HepG2 (cell line): ENCODE measurements at regions not wholly inside any gene's neighbourhood (a gene's known extent, or its start where the extent isn't known, plus 50 kb on each side); places are given as distances from the start of the nearest gene placed in this dataset.

Experiments used
- ATAC-seq: fragments of 200-7000 bp; cut with Tn5 transposase; 3 replicates; pipeline ENCODE4 v1.9.1; 2020; ENCODE audit warnings: mild to moderate bottlenecking, moderate library complexity
- BruUV-seq: library from RNA; stranded (reverse); fragments of 400-500 nt; replicated peaks from 2 replicates; lab custom pipeline; 2021; lab: Mats Ljungman, UMichigan
- CTCF ChIA-PET: fragments of 300-600 bp; formaldehyde crosslinking; extraction: SDS; loops from one replicate; lab custom pipeline; 2021; ENCODE audit warnings: low total read pairs, inconsistent platforms, low intra/inter-chr PET ratio; lab: Yijun Ruan, JAX
- POLR2A ChIA-PET: fragments of 350-600 bp; sonication (Branson Sonifier 250); formaldehyde crosslinking; loops from one replicate; lab custom pipeline; 2020; ENCODE audit warnings: antibody characterized with exemption, inconsistent platforms; lab: Yijun Ruan, JAX
- DNase-seq: peaks from one replicate; pipeline ENCODE4 v3.0.0-alpha.2; 2015; ENCODE audit warnings: low spot score
- FAIRE-seq: peaks from 3 replicates; lab custom pipeline; 2011; peaks lifted over from hg19 to GRCh38; lab: Jason Lieb, UNC
- H2AFZ ChIP-seq: one replicate; pipeline ENCODE4 v1.6.1; 2011; ENCODE audit warnings: low read length, inconsistent platforms
- H3K27ac ChIP-seq: fragments of 300-600 bp; 3 replicates; pipeline ENCODE4 v1.8.0; 2011; ENCODE audit warnings: mixed run types, mild to moderate bottlenecking, mixed read lengths, low read length, inconsistent platforms; ENCODE audit not compliant: insufficient read depth; ENCODE audit errors: extremely low read length
- H3K27me3 ChIP-seq, 2 experiments: fragments of 200-600 bp in 1 of 2; 2 replicates in 1 of 2; 3 replicates in 1 of 2; pipeline versions ENCODE4 v1.6.0 to v1.8.0; 2011; ENCODE audit warnings: low read length in 2 of 2, mild to moderate bottlenecking in 2 of 2, moderate library complexity in 2 of 2, inconsistent platforms in 1 of 2; ENCODE audit not compliant: insufficient read depth in 2 of 2, control insufficient read depth in 1 of 2
- H3K36me3 ChIP-seq, 2 experiments: fragments of 200-600 bp in 1 of 2; replicated peaks in 1 of 2; 2 replicates in 1 of 2; 3 replicates in 1 of 2; pipeline versions ENCODE4 v1.5.1 to v1.8.0; 2011; ENCODE audit warnings: low read length in 2 of 2, inconsistent platforms in 1 of 2; ENCODE audit not compliant: insufficient read depth in 2 of 2, control insufficient read depth in 1 of 2
- H3K4me1 ChIP-seq: 2 replicates; pipeline ENCODE4 v1.5.1; 2012; ENCODE audit warnings: low read length, inconsistent platforms; ENCODE audit not compliant: insufficient read depth
- H3K4me2 ChIP-seq: 2 replicates; pipeline ENCODE4 v1.6.0; 2011; ENCODE audit warnings: low read depth, low read length, inconsistent platforms
- H3K4me3 ChIP-seq, 3 experiments: fragments of 200-600 bp in 1 of 3; sonication (generic), shearing (Covaris generic) in 1 of 3; replicated peaks in 1 of 3; 2 replicates each; pipeline ENCODE4 v1.5.1; 2011 to 2016; ENCODE audit warnings: low read length in 3 of 3, inconsistent platforms in 2 of 3, low read depth in 2 of 3, mild to moderate bottlenecking in 2 of 3, control low read depth in 1 of 3, mixed read lengths in 1 of 3; ENCODE audit not compliant: insufficient read depth in 1 of 3
- H3K79me2 ChIP-seq: one replicate; pipeline ENCODE4 v1.6.1; 2011; ENCODE audit warnings: low read length, inconsistent platforms; ENCODE audit not compliant: insufficient read depth
- H3K9ac ChIP-seq: 2 replicates; pipeline ENCODE4 v1.6.0; 2011; ENCODE audit warnings: mild to moderate bottlenecking, low read depth, low read length, inconsistent platforms; ENCODE audit not compliant: insufficient read depth
- H3K9me3 ChIP-seq: 2 replicates; pipeline ENCODE4 v1.5.1; 2012; ENCODE audit warnings: mild to moderate bottlenecking, low read length
- H4K20me1 ChIP-seq: 2 replicates; pipeline ENCODE4 v1.6.0; 2011; ENCODE audit warnings: inconsistent platforms, mild to moderate bottlenecking, low read length, moderate library complexity; ENCODE audit not compliant: insufficient read depth
- CCDC6 ChIP-seq: sonication (generic); formaldehyde crosslinking; IDR thresholded peaks from 2 replicates; pipeline ENCODE4 v1.8.1; 2022; ENCODE audit warnings: mild to moderate bottlenecking, missing genetic modification reagents, moderate library complexity
- DMAP1 ChIP-seq: IDR thresholded peaks from 2 replicates; pipeline ENCODE4 v1.6.1; 2016
- ELK4 ChIP-seq: sonication (generic); formaldehyde crosslinking; IDR thresholded peaks from 2 replicates; pipeline ENCODE4 v1.9.0; 2021; ENCODE audit warnings: missing genetic modification reagents, borderline replicate concordance
- FOXA1 ChIP-seq, 2 experiments: fragments of 450-650 bp in 1 of 2; sonication (generic) in 1 of 2; formaldehyde crosslinking in 1 of 2; IDR thresholded peaks; 2 replicates each; pipeline versions ENCODE4 v1.4.0 to v1.6.1; 2016 to 2020; ENCODE audit warnings: missing genetic modification reagents in 1 of 2
- GFI1 ChIP-seq: sonication (generic); formaldehyde crosslinking; IDR thresholded peaks from 2 replicates; pipeline ENCODE4 v1.5.0; 2020; ENCODE audit warnings: missing genetic modification reagents, mild to moderate bottlenecking, borderline replicate concordance
- GLI4 ChIP-seq: sonication (generic); formaldehyde crosslinking; IDR thresholded peaks from 2 replicates; pipeline ENCODE4 v1.5.1; 2020; ENCODE audit warnings: missing genetic modification reagents, mild to moderate bottlenecking, moderate library complexity, borderline replicate concordance
- JARID2 ChIP-seq: sonication (generic); formaldehyde crosslinking; IDR thresholded peaks from 2 replicates; pipeline ENCODE4 v1.8.1; 2023; ENCODE audit warnings: missing genetic modification reagents, inconsistent platforms; ENCODE audit not compliant: insufficient replicate concordance
- KAT7 ChIP-seq: IDR thresholded peaks from 2 replicates; pipeline ENCODE4 v1.6.1; 2018; ENCODE audit warnings: borderline replicate concordance, missing compliant biosample characterization
- KAT8 ChIP-seq: IDR thresholded peaks from 2 replicates; pipeline ENCODE4 v1.6.1; 2016; ENCODE audit warnings: missing genetic modification reagents, missing compliant biosample characterization
- NCOA1 ChIP-seq: sonication (generic); formaldehyde crosslinking; IDR thresholded peaks from 2 replicates; pipeline ENCODE4 v1.9.0; 2021; ENCODE audit warnings: missing genetic modification reagents
- NR2F1 ChIP-seq, 2 experiments: fragments of 450-650 bp in 1 of 2; formaldehyde crosslinking in 1 of 2; IDR thresholded peaks; 2 replicates each; pipeline versions ENCODE4 v1.5.0 to v1.6.1; 2016 to 2020; ENCODE audit warnings: mild to moderate bottlenecking in 1 of 2, missing compliant biosample characterization in 1 of 2, missing genetic modification reagents in 1 of 2, moderate library complexity in 1 of 2
- NR2F6 ChIP-seq, 2 experiments: IDR thresholded peaks; 2 replicates each; pipeline ENCODE4 v1.6.1; 2016; ENCODE audit warnings: antibody characterized with exemption in 1 of 2, mild to moderate bottlenecking in 1 of 2
- SETDB1 ChIP-seq: sonication (generic); formaldehyde crosslinking; IDR thresholded peaks from 2 replicates; pipeline ENCODE4 v1.5.1; 2020; ENCODE audit warnings: missing genetic modification reagents, mild to moderate bottlenecking, borderline replicate concordance
- ZBTB3 ChIP-seq: sonication (generic); formaldehyde crosslinking; IDR thresholded peaks from 2 replicates; pipeline ENCODE4 v1.4.0; 2020; ENCODE audit warnings: low read depth, mild to moderate bottlenecking, moderate library complexity, missing genetic modification reagents, borderline replicate concordance
- ZNF572 ChIP-seq: sonication (generic); formaldehyde crosslinking; IDR thresholded peaks from 2 replicates; pipeline ENCODE4 v1.5.1; 2020; ENCODE audit warnings: mild to moderate bottlenecking, missing genetic modification reagents
- ZNF709 ChIP-seq: sonication (generic); formaldehyde crosslinking; IDR thresholded peaks from 2 replicates; pipeline ENCODE4 v1.5.0; 2020; ENCODE audit warnings: mild to moderate bottlenecking, missing genetic modification reagents
- WGBS: methylation state at CpG from one replicate; pipeline ENCODE4 v1.1.6; 2017; ENCODE audit warnings: low lambda C conversion rate; 5-methylcytosine and 5-hydroxymethylcytosine counted together
- in situ Hi-C: cut with HindIII; loops from 2 replicates; pipeline ENCODE4 v1.10.0; 2017; ENCODE audit warnings: low pct_unique_long_range_greater_than_20kb; ENCODE audit not compliant: extremely low pct_ligation_motif_present
- intact Hi-C: fragments of 100-400 bp; cut with micrococcal nuclease; formaldehyde crosslinking; loops from one replicate; pipeline ENCODE4 v1.10.0; 2022; ENCODE audit not compliant: unreplicated experiment
- TF ChIP-seq, protein P1 (sequence below): sonication (generic); formaldehyde crosslinking; IDR thresholded peaks from 2 replicates; pipeline ENCODE4 v1.4.0; 2020; ENCODE audit warnings: missing genetic modification reagents
- TF ChIP-seq, protein P2 (sequence below): IDR thresholded peaks from 2 replicates; pipeline ENCODE4 v1.6.1; 2018; ENCODE audit warnings: missing genetic modification reagents, mild to moderate bottlenecking, missing compliant biosample characterization
- TF ChIP-seq, protein P3 (sequence below): IDR thresholded peaks from 2 replicates; pipeline ENCODE4 v1.6.1; 2016; ENCODE audit warnings: missing compliant biosample characterization, missing genetic modification reagents, borderline replicate concordance

DNA sequence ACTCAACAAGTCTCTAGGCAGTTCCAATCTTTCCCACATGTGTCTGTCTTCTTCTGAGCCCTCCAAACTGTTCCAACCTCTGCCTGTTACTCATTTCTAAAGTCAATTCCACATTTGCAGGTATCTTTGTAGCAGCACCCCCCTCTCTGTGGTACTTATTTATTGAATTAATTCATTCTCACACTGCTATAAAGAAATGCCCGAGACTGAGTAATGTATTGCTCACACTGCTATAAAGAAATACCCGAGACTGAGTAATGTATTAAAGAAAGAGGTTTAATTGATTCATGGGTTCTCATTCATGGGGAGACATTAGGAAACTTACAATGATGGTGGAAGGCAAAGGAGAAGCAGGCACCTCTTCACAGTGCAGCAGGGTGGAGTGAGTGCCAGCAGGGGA, 1413.8 kb downstream of the SI start:
- TF ChIP-seq CCDC6 (CRISPR knock-in tag) = no peak
- TF ChIP-seq, protein P1, sequence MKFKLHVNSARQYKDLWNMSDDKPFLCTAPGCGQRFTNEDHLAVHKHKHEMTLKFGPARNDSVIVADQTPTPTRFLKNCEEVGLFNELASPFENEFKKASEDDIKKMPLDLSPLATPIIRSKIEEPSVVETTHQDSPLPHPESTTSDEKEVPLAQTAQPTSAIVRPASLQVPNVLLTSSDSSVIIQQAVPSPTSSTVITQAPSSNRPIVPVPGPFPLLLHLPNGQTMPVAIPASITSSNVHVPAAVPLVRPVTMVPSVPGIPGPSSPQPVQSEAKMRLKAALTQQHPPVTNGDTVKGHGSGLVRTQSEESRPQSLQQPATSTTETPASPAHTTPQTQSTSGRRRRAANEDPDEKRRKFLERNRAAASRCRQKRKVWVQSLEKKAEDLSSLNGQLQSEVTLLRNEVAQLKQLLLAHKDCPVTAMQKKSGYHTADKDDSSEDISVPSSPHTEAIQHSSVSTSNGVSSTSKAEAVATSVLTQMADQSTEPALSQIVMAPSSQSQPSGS (CRISPR knock-in tag) = no peak
- no peak for TF ChIP-seq GLI4 (CRISPR knock-in tag)
- TF ChIP-seq NR2F6 (IDR thresholded peaks at IDR 0.05) = no peak
- no peak for TF ChIP-seq NR2F6 (CRISPR knock-in tag; IDR thresholded peaks at IDR 0.05)
- no peak for TF ChIP-seq ZNF709 (CRISPR knock-in tag)
- TF ChIP-seq, protein P2, sequence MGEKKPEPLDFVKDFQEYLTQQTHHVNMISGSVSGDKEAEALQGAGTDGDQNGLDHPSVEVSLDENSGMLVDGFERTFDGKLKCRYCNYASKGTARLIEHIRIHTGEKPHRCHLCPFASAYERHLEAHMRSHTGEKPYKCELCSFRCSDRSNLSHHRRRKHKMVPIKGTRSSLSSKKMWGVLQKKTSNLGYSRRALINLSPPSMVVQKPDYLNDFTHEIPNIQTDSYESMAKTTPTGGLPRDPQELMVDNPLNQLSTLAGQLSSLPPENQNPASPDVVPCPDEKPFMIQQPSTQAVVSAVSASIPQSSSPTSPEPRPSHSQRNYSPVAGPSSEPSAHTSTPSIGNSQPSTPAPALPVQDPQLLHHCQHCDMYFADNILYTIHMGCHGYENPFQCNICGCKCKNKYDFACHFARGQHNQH (CRISPR knock-in tag) = no peak
- TF ChIP-seq ZBTB3 (CRISPR knock-in tag) = no peak
- no peak for TF ChIP-seq JARID2 (CRISPR knock-in tag)
- TF ChIP-seq SETDB1 (CRISPR knock-in tag) = no peak
- TF ChIP-seq GFI1 (CRISPR knock-in tag) = no peak
- no peak for TF ChIP-seq DMAP1
- TF ChIP-seq, protein P3, sequence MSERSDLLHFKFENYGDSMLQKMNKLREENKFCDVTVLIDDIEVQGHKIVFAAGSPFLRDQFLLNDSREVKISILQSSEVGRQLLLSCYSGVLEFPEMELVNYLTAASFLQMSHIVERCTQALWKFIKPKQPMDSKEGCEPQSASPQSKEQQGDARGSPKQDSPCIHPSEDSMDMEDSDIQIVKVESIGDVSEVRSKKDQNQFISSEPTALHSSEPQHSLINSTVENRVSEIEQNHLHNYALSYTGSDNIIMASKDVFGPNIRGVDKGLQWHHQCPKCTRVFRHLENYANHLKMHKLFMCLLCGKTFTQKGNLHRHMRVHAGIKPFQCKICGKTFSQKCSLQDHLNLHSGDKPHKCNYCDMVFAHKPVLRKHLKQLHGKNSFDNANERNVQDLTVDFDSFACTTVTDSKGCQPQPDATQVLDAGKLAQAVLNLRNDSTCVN (CRISPR knock-in tag) = no peak
- no peak for TF ChIP-seq KAT7 (CRISPR knock-in tag)
- no peak for TF ChIP-seq NR2F1 (CRISPR knock-in tag; IDR thresholded peaks at IDR 0.05)
- TF ChIP-seq KAT8 = no peak
- TF ChIP-seq FOXA1 (IDR thresholded peaks at IDR 0.05) = no peak
- TF ChIP-seq FOXA1 (CRISPR knock-in tag; IDR thresholded peaks at IDR 0.05) = no peak
- TF ChIP-seq NCOA1 (CRISPR knock-in tag) = no peak
- no peak for TF ChIP-seq ELK4 (CRISPR knock-in tag)
- no peak for TF ChIP-seq ZNF572 (CRISPR knock-in tag)
- ATAC-seq = no peak
- H2AFZ ChIP-seq = no peak overlapping the region
- no peak overlapping the region for H3K4me3 ChIP-seq
- ChIA-PET POLR2A (no interaction called here), CTCF (no interaction called here)
- FAIRE-seq = no peak
- no peaks in the 10 kb centered on the region for H3K9me3 ChIP-seq
- intact Hi-C loops (no loop called here), in situ Hi-C loops (no loop called here)
- H3K4me1 ChIP-seq = no peaks in the 10 kb centered on the region
- H3K9ac ChIP-seq = no peak overlapping the region
- no peak overlapping the region for H3K4me2 ChIP-seq
- BruUV-seq = no TSS peak
- no peaks in the 10 kb centered on the region for H4K20me1 ChIP-seq
- 0% methylated on average over 2 of the region's 2 CpGs for WGBS
- no peak for DNase-seq
- H3K79me2 ChIP-seq = no peaks in the 10 kb centered on the region
- no peaks in the 10 kb centered on the region for H3K36me3 ChIP-seq
- H3K27me3 ChIP-seq = no peaks in the 10 kb centered on the region
- no peak overlapping the region for H3K27ac ChIP-seq
